GM12878 (cell line): ENCODE measurements at regions not wholly inside any gene's neighbourhood (a gene's known extent, or its start where the extent isn't known, plus 50 kb on each side); places are given as distances from the start of the nearest gene placed in this dataset.

Experiments used
- ATAC-seq: fragments of 200-7000 bp; cut with Tn5 transposase; 3 replicates; pipeline ENCODE4 v1.9.1; 2020; ENCODE audit warnings: mild to moderate bottlenecking, moderate library complexity
- BruUV-seq: library from RNA; stranded (reverse); fragments of 400-500 nt; replicated peaks from 2 replicates; lab custom pipeline; 2021; lab: Mats Ljungman, UMichigan
- CTCF ChIA-PET: fragments of 300-600 bp; sonication (Branson Sonifier 250); formaldehyde crosslinking; extraction: SDS; loops from one replicate; lab custom pipeline; 2021; ENCODE audit warnings: inconsistent platforms; lab: Yijun Ruan, JAX
- POLR2A ChIA-PET: fragments of 350-600 bp; formaldehyde crosslinking; extraction: SDS; loops from one replicate; lab custom pipeline; 2021; ENCODE audit warnings: inconsistent platforms; lab: Charles Lee
- RAD21 ChIA-PET: fragments of 300-600 bp; sonication (Branson Sonifier 250); formaldehyde crosslinking; loops from one replicate; lab custom pipeline; 2023; ENCODE audit warnings: antibody characterized with exemption; ENCODE audit not compliant: unreplicated experiment; lab: Charles Lee
- SMC1A ChIA-PET: fragments of 300-600 bp; sonication (Branson Sonifier 250); formaldehyde crosslinking; loops from one replicate; lab custom pipeline; 2023; ENCODE audit not compliant: unreplicated experiment, uncharacterized antibody; lab: Charles Lee
- DNase-seq: peaks from one replicate; pipeline ENCODE4 v3.0.0-alpha.2; 2011; ENCODE audit warnings: low read depth, low spot score
- FAIRE-seq: peaks from 3 replicates; lab custom pipeline; 2011; peaks lifted over from hg19 to GRCh38; lab: Jason Lieb, UNC
- H2AFZ ChIP-seq: 2 replicates; pipeline ENCODE4 v1.6.0; 2011; ENCODE audit warnings: low read depth, low read length, control low read depth; ENCODE audit not compliant: control insufficient read depth
- H3K27ac ChIP-seq: 2 replicates; pipeline ENCODE4 v1.5.1; 2011; ENCODE audit warnings: control low read depth; ENCODE audit not compliant: control insufficient read depth, insufficient read depth
- H3K27me3 ChIP-seq, 2 experiments: replicated peaks in 1 of 2; 2 replicates each; pipeline versions ENCODE4 v1.6.0 to v1.6.1; 2011; ENCODE audit warnings: low read length in 1 of 2; ENCODE audit not compliant: control insufficient read depth in 2 of 2, insufficient read depth in 2 of 2
- H3K36me3 ChIP-seq, 2 experiments: 2 replicates each; pipeline ENCODE4 v1.5.1; 2011; ENCODE audit warnings: low read length in 1 of 2; ENCODE audit not compliant: control insufficient read depth in 2 of 2, insufficient read depth in 2 of 2
- H3K4me1 ChIP-seq: 2 replicates; pipeline ENCODE4 v1.6.1; 2011; ENCODE audit warnings: mild to moderate bottlenecking, low read length, moderate library complexity, mixed read lengths; ENCODE audit not compliant: control insufficient read depth, insufficient read depth
- H3K4me2 ChIP-seq: 2 replicates; pipeline ENCODE4 v1.6.0; 2011; ENCODE audit warnings: control low read depth; ENCODE audit not compliant: control insufficient read depth, insufficient read depth
- H3K4me3 ChIP-seq: fragments of 200-600 bp; sonication (generic); 2 replicates; pipeline ENCODE4 v1.5.1; 2016
- H3K79me2 ChIP-seq: 2 replicates; pipeline ENCODE4 v1.6.0; 2011; ENCODE audit warnings: low read length; ENCODE audit not compliant: control insufficient read depth, insufficient read depth
- H3K9ac ChIP-seq: 2 replicates; pipeline ENCODE4 v1.8.0; 2011; ENCODE audit warnings: low read length, control low read depth, mixed read lengths; ENCODE audit not compliant: control insufficient read depth, insufficient read depth
- H3K9me3 ChIP-seq: replicated peaks from 3 replicates; pipeline ENCODE4 v1.5.1; 2011; ENCODE audit warnings: mild to moderate bottlenecking, low read length; ENCODE audit not compliant: control insufficient read depth, insufficient read depth
- H4K20me1 ChIP-seq: 2 replicates; pipeline ENCODE4 v1.6.0; 2011; ENCODE audit not compliant: control insufficient read depth, insufficient read depth
- ASH2L ChIP-seq: fragments of 300-600, 200-600 bp; sonication (generic); IDR thresholded peaks from 2 replicates; pipeline ENCODE4 v1.6.1; 2017; ENCODE audit warnings: low read depth, mild to moderate bottlenecking, borderline replicate concordance
- CBFB ChIP-seq: IDR thresholded peaks from 2 replicates; pipeline ENCODE4 v1.6.1; 2016; ENCODE audit warnings: antibody characterized with exemption, low read depth
- IKZF1 ChIP-seq: fragments of 450-650 bp; conservative IDR thresholded peaks from 2 replicates; pipeline ENCODE4 v1.6.1; 2017; ENCODE audit warnings: antibody characterized with exemption, mild to moderate bottlenecking
- KDM1A ChIP-seq: fragments of 200-600 bp; sonication (generic); IDR thresholded peaks from 2 replicates; pipeline ENCODE4 v1.6.1; 2016; ENCODE audit warnings: borderline replicate concordance
- NBN ChIP-seq: fragments of 450-650 bp; IDR thresholded peaks from 2 replicates; pipeline ENCODE4 v1.6.1; 2016
- NR2F1 ChIP-seq: fragments of 450-650 bp; conservative IDR thresholded peaks from 2 replicates; pipeline ENCODE4 v1.6.1; 2017; ENCODE audit warnings: mild to moderate bottlenecking
- PML ChIP-seq: IDR thresholded peaks from 2 replicates; pipeline ENCODE4 v1.6.1; 2012; ENCODE audit warnings: low read length, inconsistent platforms
- RCOR1 ChIP-seq: conservative IDR thresholded peaks from 2 replicates; pipeline ENCODE4 v1.6.1; 2012; ENCODE audit warnings: low read depth, low read length, improper control_type of control experiment
- SRF ChIP-seq, 2 experiments: IDR thresholded peaks; 2 replicates each; pipeline ENCODE4 v1.6.1; 2011; ENCODE audit warnings: low read depth in 2 of 2, low read length in 2 of 2, mild to moderate bottlenecking in 1 of 2, moderate library complexity in 1 of 2
- SUPT20H ChIP-seq: IDR thresholded peaks from 2 replicates; pipeline ENCODE4 v1.6.1; 2011; ENCODE audit warnings: low read depth, mild to moderate bottlenecking, low read length, moderate library complexity, borderline replicate concordance; ENCODE audit not compliant: control insufficient read depth
- SUZ12 ChIP-seq: fragments of 200-600 bp; sonication (generic); IDR thresholded peaks from one replicate; pipeline ENCODE4 v1.6.1; 2018; ENCODE audit warnings: antibody characterized with exemption, mild to moderate bottlenecking; ENCODE audit not compliant: unreplicated experiment
- TARDBP ChIP-seq: IDR thresholded peaks from 2 replicates; pipeline ENCODE4 v1.6.1; 2016; ENCODE audit warnings: borderline replicate concordance
- ZBED1 ChIP-seq: IDR thresholded peaks from 2 replicates; pipeline ENCODE4 v1.6.1; 2016; ENCODE audit warnings: borderline replicate concordance
- WGBS: methylation state at CpG from one replicate; pipeline ENCODE4 v1.1.6; 2016; ENCODE audit warnings: low lambda C conversion rate; ENCODE audit not compliant: insufficient replicate concordance, insufficient coverage; ENCODE audit errors: missing lambda C conversion rate; 5-methylcytosine and 5-hydroxymethylcytosine counted together
- in situ Hi-C: fragments of 300-500 bp; cut with MboI; formaldehyde crosslinking; loops from 9 replicates; pipeline ENCODE4 v1.14.3; 2018; ENCODE audit warnings: mixed read lengths
- intact Hi-C: fragments of 100-400 bp; cut with micrococcal nuclease; formaldehyde crosslinking; loops from one replicate; pipeline ENCODE4 v1.14.2; 2022; ENCODE audit not compliant: unreplicated experiment
- TF ChIP-seq, protein P1 (sequence below): fragments of 150-350 bp; IDR thresholded peaks from 2 replicates; pipeline ENCODE4 v1.6.1; 2016; ENCODE audit warnings: low read depth, low read length
- TF ChIP-seq, protein P2 (sequence below): IDR thresholded peaks from 2 replicates; pipeline ENCODE4 v1.6.1; 2012; ENCODE audit warnings: low read depth, low read length, improper control_type of control experiment
- TF ChIP-seq, protein P3 (sequence below): fragments of 450-650 bp; conservative IDR thresholded peaks from 2 replicates; pipeline ENCODE4 v1.6.1; 2017; ENCODE audit warnings: mild to moderate bottlenecking, moderate library complexity
- TF ChIP-seq, protein P4 (sequence below): IDR thresholded peaks from 2 replicates; pipeline ENCODE4 v1.6.1; 2011; ENCODE audit warnings: low read depth, mild to moderate bottlenecking, low read length, moderate library complexity, borderline replicate concordance; ENCODE audit errors: extremely low read depth

DNA sequence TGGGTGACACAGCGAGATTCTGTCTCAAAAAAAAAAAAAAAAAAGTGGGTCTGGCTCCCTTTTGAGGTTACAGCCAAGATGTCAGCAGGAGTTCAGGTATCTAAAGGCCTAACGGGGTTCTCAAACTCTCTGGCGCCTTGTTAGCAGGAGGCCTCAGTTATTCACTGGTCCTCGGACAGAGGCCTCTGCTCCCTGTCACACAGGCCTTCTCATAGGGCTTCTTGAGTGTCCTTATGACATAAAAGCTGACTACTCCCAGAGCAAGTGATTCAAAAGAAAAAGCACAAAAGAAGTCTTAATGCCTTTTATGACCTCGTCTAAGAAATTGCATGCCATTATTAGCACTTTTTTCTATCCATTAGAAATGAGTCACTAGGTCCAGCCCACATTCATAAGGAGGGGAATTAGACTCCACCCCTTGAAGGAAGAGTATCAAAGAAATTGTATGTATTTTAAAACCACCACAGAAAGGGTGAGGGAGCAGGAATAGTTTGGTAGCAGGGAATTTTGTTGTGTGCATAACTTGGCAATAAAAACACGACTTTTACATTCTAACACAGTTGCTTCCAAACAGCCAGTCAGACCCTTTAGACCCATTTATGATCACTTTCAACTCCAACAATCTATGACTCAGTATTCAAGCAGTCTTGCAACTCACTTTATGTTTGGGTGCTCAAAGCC lies 90.3 kb downstream of the MEX3B start:
- no peaks in the 10 kb centered on the region for H3K9me3 ChIP-seq
- H3K4me3 ChIP-seq, result no peak overlapping the region
- no peak for DNase-seq
- no peaks in the 10 kb centered on the region for H3K27me3 ChIP-seq
- no peaks in the 10 kb centered on the region for H3K4me1 ChIP-seq
- POLR2A ChIA-PET, result no interaction called here
- ATAC-seq, result no peak
- intact Hi-C loops (no loop called here), in situ Hi-C loops (no loop called here)
- WGBS, result 7% methylated on average over 6 of the region's 6 CpGs
- H3K36me3 ChIP-seq, result no peaks in the 10 kb centered on the region
- CTCF ChIA-PET, result no interaction called here
- no peaks in the 10 kb centered on the region for H3K79me2 ChIP-seq
- H2AFZ ChIP-seq, result no peak overlapping the region
- H3K27ac ChIP-seq, result no peak overlapping the region
- FAIRE-seq, result no peak
- no peaks in the 10 kb centered on the region for H4K20me1 ChIP-seq
- RAD21 ChIA-PET, result no interaction called here
- SMC1A ChIA-PET, result no interaction called here
- no peak overlapping the region for H3K9ac ChIP-seq
- no TSS peak for BruUV-seq
- H3K4me2 ChIP-seq, result no peak overlapping the region
- TF ChIP-seq, protein P1, sequence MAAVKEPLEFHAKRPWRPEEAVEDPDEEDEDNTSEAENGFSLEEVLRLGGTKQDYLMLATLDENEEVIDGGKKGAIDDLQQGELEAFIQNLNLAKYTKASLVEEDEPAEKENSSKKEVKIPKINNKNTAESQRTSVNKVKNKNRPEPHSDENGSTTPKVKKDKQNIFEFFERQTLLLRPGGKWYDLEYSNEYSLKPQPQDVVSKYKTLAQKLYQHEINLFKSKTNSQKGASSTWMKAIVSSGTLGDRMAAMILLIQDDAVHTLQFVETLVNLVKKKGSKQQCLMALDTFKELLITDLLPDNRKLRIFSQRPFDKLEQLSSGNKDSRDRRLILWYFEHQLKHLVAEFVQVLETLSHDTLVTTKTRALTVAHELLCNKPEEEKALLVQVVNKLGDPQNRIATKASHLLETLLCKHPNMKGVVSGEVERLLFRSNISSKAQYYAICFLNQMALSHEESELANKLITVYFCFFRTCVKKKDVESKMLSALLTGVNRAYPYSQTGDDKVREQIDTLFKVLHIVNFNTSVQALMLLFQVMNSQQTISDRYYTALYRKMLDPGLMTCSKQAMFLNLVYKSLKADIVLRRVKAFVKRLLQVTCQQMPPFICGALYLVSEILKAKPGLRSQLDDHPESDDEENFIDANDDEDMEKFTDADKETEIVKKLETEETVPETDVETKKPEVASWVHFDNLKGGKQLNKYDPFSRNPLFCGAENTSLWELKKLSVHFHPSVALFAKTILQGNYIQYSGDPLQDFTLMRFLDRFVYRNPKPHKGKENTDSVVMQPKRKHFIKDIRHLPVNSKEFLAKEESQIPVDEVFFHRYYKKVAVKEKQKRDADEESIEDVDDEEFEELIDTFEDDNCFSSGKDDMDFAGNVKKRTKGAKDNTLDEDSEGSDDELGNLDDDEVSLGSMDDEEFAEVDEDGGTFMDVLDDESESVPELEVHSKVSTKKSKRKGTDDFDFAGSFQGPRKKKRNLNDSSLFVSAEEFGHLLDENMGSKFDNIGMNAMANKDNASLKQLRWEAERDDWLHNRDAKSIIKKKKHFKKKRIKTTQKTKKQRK, result no peak
- TF ChIP-seq RCOR1 (no peak), NBN (no peak), SUPT20H (no peak), ASH2L (no peak), SUZ12 (no peak), IKZF1 (no peak), SRF (IDR thresholded peaks at IDR 0.05; ENCODE audit: low read depth in 2 of 2, low read length in 2 of 2) (no peak), TARDBP (no peak), ZBED1 (no peak), KDM1A (no peak), NR2F1 (no peak), PML (no peak), CBFB (no peak)
- TF ChIP-seq, protein P2, sequence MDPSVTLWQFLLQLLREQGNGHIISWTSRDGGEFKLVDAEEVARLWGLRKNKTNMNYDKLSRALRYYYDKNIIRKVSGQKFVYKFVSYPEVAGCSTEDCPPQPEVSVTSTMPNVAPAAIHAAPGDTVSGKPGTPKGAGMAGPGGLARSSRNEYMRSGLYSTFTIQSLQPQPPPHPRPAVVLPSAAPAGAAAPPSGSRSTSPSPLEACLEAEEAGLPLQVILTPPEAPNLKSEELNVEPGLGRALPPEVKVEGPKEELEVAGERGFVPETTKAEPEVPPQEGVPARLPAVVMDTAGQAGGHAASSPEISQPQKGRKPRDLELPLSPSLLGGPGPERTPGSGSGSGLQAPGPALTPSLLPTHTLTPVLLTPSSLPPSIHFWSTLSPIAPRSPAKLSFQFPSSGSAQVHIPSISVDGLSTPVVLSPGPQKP, result no peak
- TF ChIP-seq, protein P3, sequence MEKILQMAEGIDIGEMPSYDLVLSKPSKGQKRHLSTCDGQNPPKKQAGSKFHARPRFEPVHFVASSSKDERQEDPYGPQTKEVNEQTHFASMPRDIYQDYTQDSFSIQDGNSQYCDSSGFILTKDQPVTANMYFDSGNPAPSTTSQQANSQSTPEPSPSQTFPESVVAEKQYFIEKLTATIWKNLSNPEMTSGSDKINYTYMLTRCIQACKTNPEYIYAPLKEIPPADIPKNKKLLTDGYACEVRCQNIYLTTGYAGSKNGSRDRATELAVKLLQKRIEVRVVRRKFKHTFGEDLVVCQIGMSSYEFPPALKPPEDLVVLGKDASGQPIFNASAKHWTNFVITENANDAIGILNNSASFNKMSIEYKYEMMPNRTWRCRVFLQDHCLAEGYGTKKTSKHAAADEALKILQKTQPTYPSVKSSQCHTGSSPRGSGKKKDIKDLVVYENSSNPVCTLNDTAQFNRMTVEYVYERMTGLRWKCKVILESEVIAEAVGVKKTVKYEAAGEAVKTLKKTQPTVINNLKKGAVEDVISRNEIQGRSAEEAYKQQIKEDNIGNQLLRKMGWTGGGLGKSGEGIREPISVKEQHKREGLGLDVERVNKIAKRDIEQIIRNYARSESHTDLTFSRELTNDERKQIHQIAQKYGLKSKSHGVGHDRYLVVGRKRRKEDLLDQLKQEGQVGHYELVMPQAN, result no peak
- TF ChIP-seq, protein P4, sequence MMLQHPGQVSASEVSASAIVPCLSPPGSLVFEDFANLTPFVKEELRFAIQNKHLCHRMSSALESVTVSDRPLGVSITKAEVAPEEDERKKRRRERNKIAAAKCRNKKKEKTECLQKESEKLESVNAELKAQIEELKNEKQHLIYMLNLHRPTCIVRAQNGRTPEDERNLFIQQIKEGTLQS, result no peak
